H1 (cell line): ENCODE measurements at regions not wholly inside any gene's neighbourhood (a gene's known extent, or its start where the extent isn't known, plus 50 kb on each side); places are given as distances from the start of the nearest gene placed in this dataset.

Source experiments
- CTCF ChIA-PET: fragments of 300-600 bp; sonication (Branson Sonifier 250); formaldehyde crosslinking; loops from one replicate; lab custom pipeline; 2021; ENCODE audit not compliant: partially characterized antibody; lab: Charles Lee
- POLR2A ChIA-PET: fragments of 300-600 bp; sonication (Branson Sonifier 250); formaldehyde crosslinking; loops from one replicate; lab custom pipeline; 2021; ENCODE audit warnings: inconsistent platforms; ENCODE audit not compliant: partially characterized antibody; lab: Charles Lee
- DNase-seq, 2 experiments: peaks; one replicate each; pipeline versions ENCODE4 v3.0.0 to v3.0.0-alpha.2; 2010 to 2022; ENCODE audit warnings: low spot score in 2 of 2, low read depth in 1 of 2, mixed read lengths in 1 of 2
- FAIRE-seq: peaks from 2 replicates; lab custom pipeline; 2011; peaks lifted over from hg19 to GRCh38; lab: Jason Lieb, UNC
- H2AFZ ChIP-seq: 2 replicates; pipeline ENCODE4 v1.8.1; 2012; ENCODE audit warnings: low read length, inconsistent platforms
- H2AK5ac ChIP-seq: 2 replicates; pipeline ENCODE4 v1.6.1; 2013; ENCODE audit warnings: low read depth, low read length
- H2BK120ac ChIP-seq: replicated peaks from 2 replicates; pipeline ENCODE3; 2013; ENCODE audit warnings: low read depth, low read length, inconsistent platforms
- H2BK12ac ChIP-seq: 2 replicates; pipeline ENCODE4 v1.6.1; 2013; ENCODE audit warnings: low read depth, low read length
- H2BK15ac ChIP-seq: 2 replicates; pipeline ENCODE4 v1.6.1; 2013; ENCODE audit warnings: low read length
- H2BK20ac ChIP-seq: 2 replicates; pipeline ENCODE4 v1.6.1; 2013; ENCODE audit warnings: low read length
- H2BK5ac ChIP-seq: 2 replicates; pipeline ENCODE4 v1.6.1; 2013; ENCODE audit warnings: low read depth, low read length
- H3K14ac ChIP-seq: 2 replicates; pipeline ENCODE4 v1.6.1; 2013; ENCODE audit warnings: inconsistent platforms; ENCODE audit not compliant: insufficient read length
- H3K18ac ChIP-seq: 2 replicates; pipeline ENCODE4 v1.6.1; 2013; ENCODE audit warnings: low read length; ENCODE audit errors: extremely low read depth
- H3K23ac ChIP-seq: 2 replicates; pipeline ENCODE4 v1.6.1; 2013; ENCODE audit warnings: inconsistent platforms; ENCODE audit not compliant: insufficient read length
- H3K23me2 ChIP-seq: 2 replicates; pipeline ENCODE4 v1.6.1; 2013; ENCODE audit warnings: low read depth, low read length
- H3K27ac ChIP-seq: 2 replicates; pipeline ENCODE4 v1.6.1; 2011; ENCODE audit warnings: low read depth, low read length, inconsistent platforms
- H3K27me3 ChIP-seq, 4 experiments: replicated peaks in 1 of 4; 1 replicate in 1 of 4; 2 replicates in 3 of 4; pipeline versions ENCODE4 v1.6.1 to v1.8.1; 2011 to 2013; ENCODE audit warnings: low read length in 3 of 4, mild to moderate bottlenecking in 3 of 4, inconsistent platforms in 2 of 4, mixed read lengths in 2 of 4, moderate library complexity in 1 of 4; ENCODE audit not compliant: control insufficient read depth in 3 of 4, insufficient read depth in 3 of 4; ENCODE audit errors: extremely low read depth in 1 of 4
- H3K36me3 ChIP-seq, 4 experiments: 2 replicates each; pipeline versions ENCODE4 v1.6.1 to v1.8.1; 2011 to 2013; ENCODE audit warnings: mild to moderate bottlenecking in 4 of 4, low read length in 3 of 4, moderate library complexity in 2 of 4, control low read depth in 1 of 4, inconsistent platforms in 1 of 4; ENCODE audit not compliant: insufficient read depth in 4 of 4, control insufficient read depth in 2 of 4
- H3K4ac ChIP-seq: replicated peaks from 2 replicates; pipeline ENCODE3; 2013; ENCODE audit warnings: low read length, low read depth, mixed read lengths, inconsistent platforms; ENCODE audit not compliant: insufficient read length
- H3K4me1 ChIP-seq, 4 experiments: replicated peaks in 1 of 4; 1 replicate in 1 of 4; 2 replicates in 3 of 4; pipeline versions ENCODE4 v1.6.1 to v1.8.1; 2011 to 2013; ENCODE audit warnings: low read length in 3 of 4, inconsistent platforms in 2 of 4, mixed read lengths in 1 of 4; ENCODE audit not compliant: insufficient read depth in 4 of 4, control insufficient read depth in 3 of 4
- H3K4me2 ChIP-seq, 2 experiments: 2 replicates each; pipeline versions ENCODE4 v1.6.1 to v1.8.1; 2011 to 2013; ENCODE audit warnings: low read depth in 2 of 2, low read length in 2 of 2, control low read depth in 1 of 2, inconsistent platforms in 1 of 2, mild to moderate bottlenecking in 1 of 2; ENCODE audit not compliant: insufficient read depth in 1 of 2
- H3K4me3 ChIP-seq, 4 experiments: fragments of 200-600, 300-600 bp in 1 of 4; sonication (generic), shearing (Covaris generic), sonication (Bioruptor Twin) in 1 of 4; 2 replicates each; pipeline versions ENCODE4 v1.5.1 to v1.8.1; 2011 to 2016; ENCODE audit warnings: low read length in 4 of 4, low read depth in 3 of 4, control low read depth in 2 of 4, inconsistent platforms in 2 of 4, mild to moderate bottlenecking in 2 of 4, mixed read lengths in 1 of 4, moderate library complexity in 1 of 4; ENCODE audit not compliant: insufficient read depth in 2 of 4; ENCODE audit errors: extremely low read depth in 1 of 4
- H3K56ac ChIP-seq: replicated peaks from 2 replicates; pipeline ENCODE3; 2013; ENCODE audit warnings: low read depth, mild to moderate bottlenecking, mixed read lengths, low read length, inconsistent platforms; ENCODE audit not compliant: insufficient read length
- H3K79me1 ChIP-seq: 2 replicates; pipeline ENCODE4 v1.6.1; 2013; ENCODE audit warnings: low read depth, low read length, control low read depth
- H3K79me2 ChIP-seq, 2 experiments: 2 replicates each; pipeline versions ENCODE4 v1.6.1 to v1.8.1; 2012 to 2013; ENCODE audit warnings: low read length in 2 of 2, mild to moderate bottlenecking in 2 of 2, inconsistent platforms in 1 of 2; ENCODE audit not compliant: insufficient read depth in 2 of 2, control insufficient read depth in 1 of 2
- H3K9ac ChIP-seq, 4 experiments: replicated peaks in 1 of 4; 1 replicate in 1 of 4; 2 replicates in 3 of 4; pipeline versions ENCODE4 v1.6.1 to v1.8.1; 2011 to 2013; ENCODE audit warnings: low read depth in 3 of 4, low read length in 3 of 4, control low read depth in 2 of 4, mild to moderate bottlenecking in 2 of 4, moderate library complexity in 2 of 4, inconsistent platforms in 1 of 4; ENCODE audit errors: extremely low read depth in 1 of 4
- H3K9me3 ChIP-seq, 2 experiments: 2 replicates each; pipeline versions ENCODE4 v1.6.1 to v1.8.1; 2012 to 2013; ENCODE audit warnings: mild to moderate bottlenecking in 2 of 2, moderate library complexity in 2 of 2, control low read depth in 1 of 2, inconsistent platforms in 1 of 2, low read depth in 1 of 2, low read length in 1 of 2, mixed read lengths in 1 of 2; ENCODE audit not compliant: insufficient read depth in 2 of 2
- H4K20me1 ChIP-seq, 2 experiments: replicated peaks in 1 of 2; 2 replicates each; pipeline versions ENCODE3 to v1.8.1; 2011 to 2013; ENCODE audit warnings: inconsistent platforms in 2 of 2, low read length in 2 of 2, mild to moderate bottlenecking in 1 of 2; ENCODE audit not compliant: insufficient read depth in 2 of 2, control insufficient read depth in 1 of 2
- H4K5ac ChIP-seq: 2 replicates; pipeline ENCODE4 v1.6.1; 2013; ENCODE audit warnings: low read length, low read depth, mixed read lengths, inconsistent platforms; ENCODE audit not compliant: insufficient read length
- H4K8ac ChIP-seq: 2 replicates; pipeline ENCODE4 v1.8.0; 2013; ENCODE audit warnings: mild to moderate bottlenecking, moderate library complexity, low read length, inconsistent platforms; ENCODE audit not compliant: insufficient read depth; ENCODE audit errors: extremely low read depth
- H4K91ac ChIP-seq: replicated peaks from 2 replicates; pipeline ENCODE3; 2013; ENCODE audit warnings: low read length, mixed read lengths, inconsistent platforms; ENCODE audit not compliant: insufficient read length
- BACH1 ChIP-seq: IDR thresholded peaks from 2 replicates; pipeline ENCODE4 v1.6.1; 2012; ENCODE audit warnings: low read length, improper control_type of control experiment
- CHD1 ChIP-seq: IDR thresholded peaks from 2 replicates; pipeline ENCODE4 v1.6.1; 2012; ENCODE audit warnings: low read depth, low read length, improper control_type of control experiment
- CREB1 ChIP-seq: IDR thresholded peaks from 2 replicates; pipeline ENCODE4 v1.6.1; 2012; ENCODE audit warnings: inconsistent platforms
- EZH2 ChIP-seq: fragments of 200-600 bp; sonication (generic); IDR thresholded peaks from 2 replicates; pipeline ENCODE4 v1.7.1; 2012; ENCODE audit warnings: low read depth, mild to moderate bottlenecking, moderate library complexity, low read length, inconsistent platforms; ENCODE audit not compliant: severe bottlenecking
- GABPA ChIP-seq: IDR thresholded peaks from 2 replicates; pipeline ENCODE4 v1.6.1; 2011; ENCODE audit warnings: mild to moderate bottlenecking, low read length, moderate library complexity, borderline replicate concordance; ENCODE audit not compliant: insufficient read depth
- HDAC2 ChIP-seq, 2 experiments: fragments of 300-600 bp in 1 of 2; sonication (generic) in 1 of 2; IDR thresholded peaks; 2 replicates each; pipeline ENCODE4 v1.6.1; 2011 to 2012; ENCODE audit warnings: low read depth in 2 of 2, low read length in 2 of 2, mild to moderate bottlenecking in 2 of 2, moderate library complexity in 2 of 2, borderline replicate concordance in 1 of 2, inconsistent platforms in 1 of 2
- KDM4A ChIP-seq: IDR thresholded peaks from one replicate; pipeline ENCODE4 v1.7.1; 2012; ENCODE audit warnings: low read depth, mild to moderate bottlenecking, moderate library complexity, low read length, inconsistent platforms; ENCODE audit not compliant: severe bottlenecking
- NANOG ChIP-seq: IDR thresholded peaks from 2 replicates; pipeline ENCODE4 v1.6.1; 2011; ENCODE audit warnings: low read length, low read depth, mild to moderate bottlenecking, inconsistent platforms; ENCODE audit not compliant: insufficient read depth, poor library complexity, severe bottlenecking
- NRF1 ChIP-seq: IDR thresholded peaks from 2 replicates; pipeline ENCODE4 v1.6.1; 2011; ENCODE audit warnings: mild to moderate bottlenecking, low read depth, low read length, improper control_type of control experiment
- POU5F1 ChIP-seq: IDR thresholded peaks from 2 replicates; pipeline ENCODE4 v1.6.1; 2011; ENCODE audit warnings: low read depth, mild to moderate bottlenecking, low read length, moderate library complexity
- RFX5 ChIP-seq: IDR thresholded peaks from 2 replicates; pipeline ENCODE4 v1.6.1; 2011; ENCODE audit warnings: low read depth, low read length, improper control_type of control experiment, borderline replicate concordance
- SRF ChIP-seq: IDR thresholded peaks from 2 replicates; pipeline ENCODE4 v1.6.1; 2011; ENCODE audit warnings: mild to moderate bottlenecking, low read depth, low read length, moderate library complexity
- TEAD4 ChIP-seq: IDR thresholded peaks from 2 replicates; pipeline ENCODE4 v1.6.1; 2012; ENCODE audit warnings: low read depth, low read length, inconsistent platforms, mixed read lengths
- WGBS, 2 experiments: shearing (Covaris generic) in 1 of 2; methylation state at CpG; one replicate each; pipeline versions ENCODE4 v1.1.6 to v1.1.7; 2013 to 2015; ENCODE audit warnings: low lambda C conversion rate in 2 of 2, mixed read lengths in 2 of 2, inconsistent platforms in 1 of 2, low coverage in 1 of 2, missing lambda C conversion rate in 1 of 2; ENCODE audit not compliant: insufficient replicate concordance in 2 of 2, insufficient coverage in 1 of 2, insufficient read length in 1 of 2; ENCODE audit errors: extremely low coverage in 1 of 2, missing lambda C conversion rate in 1 of 2; 5-methylcytosine and 5-hydroxymethylcytosine counted together
- TF ChIP-seq, protein P1 (sequence below): IDR thresholded peaks from 2 replicates; pipeline ENCODE4 v1.6.1; 2012; ENCODE audit warnings: inconsistent platforms

DNA sequence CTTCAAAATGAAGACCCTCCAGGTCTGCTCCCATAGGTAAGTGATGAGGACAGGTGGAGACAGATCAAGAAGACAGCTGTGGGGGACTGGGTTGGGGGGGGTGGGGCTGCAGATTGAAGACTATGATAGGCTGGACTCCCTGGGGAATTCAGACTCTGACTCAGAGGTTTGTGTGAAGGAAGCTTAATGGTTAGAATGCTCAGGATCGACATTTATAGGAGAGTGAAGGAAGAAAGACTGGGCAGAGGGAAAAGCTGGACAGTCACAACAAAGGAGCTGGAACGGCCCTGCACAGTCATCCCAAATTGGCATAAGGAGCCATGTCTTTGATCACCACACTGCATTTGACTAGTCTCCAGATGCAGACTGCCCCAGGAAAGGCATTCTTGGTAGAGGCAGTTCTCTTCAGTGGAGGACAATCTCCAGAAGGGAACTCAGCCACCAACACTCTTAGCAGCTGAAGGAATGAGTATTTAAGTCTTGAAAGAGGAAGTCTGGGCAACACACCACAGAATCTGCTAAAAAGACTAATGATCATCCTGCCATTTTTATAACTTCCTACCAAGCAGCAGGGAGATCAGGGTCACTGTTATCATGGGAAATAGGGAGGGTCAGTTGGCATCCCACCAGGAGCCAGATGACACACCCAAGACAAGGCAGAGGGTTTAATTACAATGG, 120.0 kb upstream of the ZC3H11B start:
- peaks cover 0 to 1% (median 0%) of the 10 kb centered on the region in 4 experiments; a peak in 1 of 7 replicates for H3K27me3 ChIP-seq
- H2BK12ac ChIP-seq, result no peak overlapping the region
- H2BK5ac ChIP-seq, result no peak overlapping the region
- no peaks in the 10 kb centered on the region for H4K20me1 ChIP-seq
- H4K8ac ChIP-seq, result no peak overlapping the region
- H3K9ac ChIP-seq, result no peak overlapping the region
- H3K23me2 ChIP-seq, result no peaks in the 10 kb centered on the region
- no peak for DNase-seq
- no peak overlapping the region for H3K56ac ChIP-seq
- H2AFZ ChIP-seq, result no peak overlapping the region
- no peak overlapping the region for H2BK20ac ChIP-seq
- no peak overlapping the region for H3K4me2 ChIP-seq
- ChIA-PET CTCF (no interaction called here), POLR2A (no interaction called here)
- 84% methylated on average over 2 of the region's 2 CpGs; no CpG with 5 or more reads in 1 of the 2 experiments for WGBS, 2 experiments
- H3K4me3 ChIP-seq, result no peak overlapping the region
- H4K91ac ChIP-seq, result no peak overlapping the region
- H3K18ac ChIP-seq, result no peak overlapping the region
- H3K79me1 ChIP-seq, result no peaks in the 10 kb centered on the region
- H3K9me3 ChIP-seq, result no peaks in the 10 kb centered on the region
- no peak overlapping the region for H2BK120ac ChIP-seq
- no peaks in the 10 kb centered on the region for H3K36me3 ChIP-seq
- no peak overlapping the region for H2AK5ac ChIP-seq
- no peaks in the 10 kb centered on the region for H3K4me1 ChIP-seq
- H3K4ac ChIP-seq, result no peak overlapping the region
- no peaks in the 10 kb centered on the region for H3K79me2 ChIP-seq
- FAIRE-seq, result no peak
- no peak overlapping the region for H2BK15ac ChIP-seq
- H3K14ac ChIP-seq, result no peak overlapping the region
- no peak overlapping the region for H3K23ac ChIP-seq
- H4K5ac ChIP-seq, result no peak overlapping the region
- H3K27ac ChIP-seq, result no peak overlapping the region
- TF ChIP-seq NRF1 (no peak), CREB1 (no peak), KDM4A (no peak), CHD1 (no peak), GABPA (no peak), SRF (no peak), HDAC2 (IDR thresholded peaks at IDR 0.05; ENCODE audit: borderline replicate concordance in 1 of 2, low read depth in 2 of 2, low read length in 2 of 2) (no peak), EZH2 (no peak), TEAD4 (no peak), POU5F1 (no peak), BACH1 (no peak), NANOG (no peak), RFX5 (no peak)
- TF ChIP-seq, protein P1, sequence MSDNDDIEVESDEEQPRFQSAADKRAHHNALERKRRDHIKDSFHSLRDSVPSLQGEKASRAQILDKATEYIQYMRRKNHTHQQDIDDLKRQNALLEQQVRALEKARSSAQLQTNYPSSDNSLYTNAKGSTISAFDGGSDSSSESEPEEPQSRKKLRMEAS, result no peak
